ENCODE measurements at regions not wholly inside any gene's neighbourhood (a gene's known extent, or its start where the extent isn't known, plus 50 kb on each side); places are given as distances from the start of the nearest gene placed in this dataset.

DNA sequence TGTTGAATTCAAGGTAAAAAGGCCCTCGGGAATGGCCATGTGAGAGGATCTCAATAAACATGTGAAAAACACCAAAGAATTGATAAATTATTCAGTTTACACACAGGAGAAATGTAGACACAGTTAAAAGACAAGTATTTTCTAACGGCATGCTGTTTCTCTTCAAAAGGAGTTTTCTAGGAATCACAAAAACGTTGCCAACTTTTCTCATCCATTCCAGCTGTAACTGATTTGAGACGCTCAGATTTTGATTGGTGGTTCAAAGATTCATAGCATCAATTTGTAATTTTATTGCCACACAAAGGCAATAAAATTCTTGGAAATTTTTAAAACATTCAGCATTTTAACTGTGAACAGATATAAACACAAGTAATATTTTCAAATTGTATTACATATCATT is 384.9 kb upstream of the PFKP start:
- TF ChIP-seq, protein P1, sequence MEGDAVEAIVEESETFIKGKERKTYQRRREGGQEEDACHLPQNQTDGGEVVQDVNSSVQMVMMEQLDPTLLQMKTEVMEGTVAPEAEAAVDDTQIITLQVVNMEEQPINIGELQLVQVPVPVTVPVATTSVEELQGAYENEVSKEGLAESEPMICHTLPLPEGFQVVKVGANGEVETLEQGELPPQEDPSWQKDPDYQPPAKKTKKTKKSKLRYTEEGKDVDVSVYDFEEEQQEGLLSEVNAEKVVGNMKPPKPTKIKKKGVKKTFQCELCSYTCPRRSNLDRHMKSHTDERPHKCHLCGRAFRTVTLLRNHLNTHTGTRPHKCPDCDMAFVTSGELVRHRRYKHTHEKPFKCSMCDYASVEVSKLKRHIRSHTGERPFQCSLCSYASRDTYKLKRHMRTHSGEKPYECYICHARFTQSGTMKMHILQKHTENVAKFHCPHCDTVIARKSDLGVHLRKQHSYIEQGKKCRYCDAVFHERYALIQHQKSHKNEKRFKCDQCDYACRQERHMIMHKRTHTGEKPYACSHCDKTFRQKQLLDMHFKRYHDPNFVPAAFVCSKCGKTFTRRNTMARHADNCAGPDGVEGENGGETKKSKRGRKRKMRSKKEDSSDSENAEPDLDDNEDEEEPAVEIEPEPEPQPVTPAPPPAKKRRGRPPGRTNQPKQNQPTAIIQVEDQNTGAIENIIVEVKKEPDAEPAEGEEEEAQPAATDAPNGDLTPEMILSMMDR (IDR thresholded peaks at IDR 0.05; ENCODE audit: borderline replicate concordance, extremely low read depth, low read length, poor library complexity, severe bottlenecking), result no peak
- no peak for TF ChIP-seq EZH2 (IDR thresholded peaks at IDR 0.05; ENCODE audit: borderline replicate concordance, low read depth, low read length, severe bottlenecking)

Measured in DND-41 (cell line).